Effector memory CD8-positive, alpha-beta T cell (primary cell): ENCODE measurements at regions not wholly inside any gene's neighbourhood (a gene's known extent, or its start where the extent isn't known, plus 50 kb on each side); places are given as distances from the start of the nearest gene placed in this dataset.
A peak's percentile ranks its signal among the peaks of the same experiment; 100 is the strongest.
"Not testable (repeated sequence)": the region's sequence is repeated elsewhere in the genome, so short reads cannot be mapped to it uniquely, and the experiment has no call there.

Source experiments
- ATAC-seq: fragments of 150-1000 bp; cut with Tn5 transposase; replicated peaks from 2 replicates; pipeline ENCODE4 v1.10.0; 2021; ENCODE audit warnings: mild to moderate bottlenecking, moderate library complexity
- DNase-seq, 3 experiments: peaks; one replicate each; pipeline ENCODE4 v3.0.0; 2021
- H3K27ac Mint-ChIP-seq, 2 donors: one replicate each; pipeline ENCODE4 v1.8.0; 2022; ENCODE audit warnings: mild to moderate bottlenecking in 2 of 2, mixed read lengths in 2 of 2, moderate library complexity in 2 of 2
- H3K27me3 Mint-ChIP-seq, 2 donors: one replicate each; pipeline ENCODE4 v1.8.0; 2022; ENCODE audit warnings: mixed read lengths in 2 of 2
- H3K36me3 Mint-ChIP-seq: one replicate; pipeline ENCODE4 v1.8.0; 2022; ENCODE audit warnings: mild to moderate bottlenecking, moderate library complexity, mixed read lengths; ENCODE audit not compliant: insufficient read depth
- H3K4me1 Mint-ChIP-seq, 2 donors: one replicate each; pipeline ENCODE4 v1.8.0; 2022; ENCODE audit warnings: low read depth in 2 of 2, mixed read lengths in 2 of 2
- H3K4me3 Mint-ChIP-seq, 2 donors: one replicate each; pipeline ENCODE4 v1.8.0; 2022; ENCODE audit warnings: mild to moderate bottlenecking in 2 of 2, mixed read lengths in 2 of 2, moderate library complexity in 2 of 2
- H3K9me3 Mint-ChIP-seq, 2 donors: one replicate each; pipeline ENCODE4 v1.8.0; 2022; ENCODE audit warnings: mixed read lengths in 2 of 2

GRCh38 chr7:66500087-66500486, 128.6 kb upstream of the KCTD7 start:
- ATAC-seq, result no peak
- Mint-ChIP-seq H3K27ac (no peak overlapping the region), H3K4me3 (no peak overlapping the region), H3K36me3 (no peaks in the 10 kb centered on the region), H3K4me1 (peaks cover 0 to 5% of the 10 kb centered on the region in 2 donors), H3K9me3 (no peaks in the 10 kb centered on the region), H3K27me3 (no peaks in the 10 kb centered on the region)
- no peak for DNase-seq

GRCh38 chr7:66502230-66503035, 126.2 kb upstream of the KCTD7 start:
- DNase-seq (no peak), ATAC-seq (no peak)
- Mint-ChIP-seq H3K36me3 (peaks cover 5% of the 10 kb centered on the region), H3K9me3 (no peaks in the 10 kb centered on the region), H3K27me3 (no peaks in the 10 kb centered on the region), H3K4me1 (peaks cover 6 to 14% of the 10 kb centered on the region in 2 donors), H3K4me3 (no peak overlapping the region), H3K27ac (no peak overlapping the region)

- no peak for DNase-seq
- no peak for ATAC-seq
- H3K4me3 Mint-ChIP-seq, result no peak overlapping the region
- H3K36me3 Mint-ChIP-seq, result peaks cover 5% of the 10 kb centered on the region
- no peak overlapping the region for H3K27ac Mint-ChIP-seq
- H3K4me1 Mint-ChIP-seq, result peaks cover 6 to 14% of the 10 kb centered on the region in 2 donors
- no peaks in the 10 kb centered on the region for H3K27me3 Mint-ChIP-seq
- H3K9me3 Mint-ChIP-seq, result no peaks in the 10 kb centered on the region
Observed at GRCh38 chr7:66503036-66503370, 125.7 kb upstream of the KCTD7 start.

- DNase-seq, result no peak
- Mint-ChIP-seq H3K4me3 (no peak overlapping the region), H3K36me3 (peaks cover 5% of the 10 kb centered on the region), H3K4me1 (peaks cover 6 to 14% of the 10 kb centered on the region in 2 donors), H3K27ac (no peak overlapping the region), H3K27me3 (peaks cover 0 to 4% of the 10 kb centered on the region in 2 donors), H3K9me3 (no peaks in the 10 kb centered on the region)
- ATAC-seq, result no peak
Observed at GRCh38 chr7:66503551-66504031, 125.1 kb upstream of the KCTD7 start.

- Mint-ChIP-seq H3K4me1 (peaks cover 6 to 14% of the 10 kb centered on the region in 2 donors), H3K36me3 (peaks cover 5% of the 10 kb centered on the region), H3K9me3 (no peaks in the 10 kb centered on the region), H3K27ac (peak overlapping the region; percentile 82 to 85), H3K27me3 (peaks cover 0 to 8% of the 10 kb centered on the region in 2 donors), H3K4me3 (peak overlapping the region in 1 of 2 donors; percentile 52)
- ATAC-seq (no peak), DNase-seq (no peak)
Observed at GRCh38 chr7:66504131-66504530, 124.5 kb upstream of the KCTD7 start.

- no peak for DNase-seq
- H3K36me3 Mint-ChIP-seq, result peaks cover 5% of the 10 kb centered on the region
- peaks cover 6 to 14% of the 10 kb centered on the region in 2 donors for H3K4me1 Mint-ChIP-seq
- H3K27me3 Mint-ChIP-seq, result peaks cover 0 to 8% of the 10 kb centered on the region in 2 donors
- H3K4me3 Mint-ChIP-seq, result peak overlapping the region in 1 of 2 donors; percentile 23
- no peaks in the 10 kb centered on the region for H3K9me3 Mint-ChIP-seq
- H3K27ac Mint-ChIP-seq, result no peak overlapping the region
- ATAC-seq, result no peak
Observed at GRCh38 chr7:66505009-66505408, 123.7 kb upstream of the KCTD7 start.

GRCh38 chr7:66505531-66506451, 122.9 kb upstream of the KCTD7 start:
- H3K27ac Mint-ChIP-seq, result peak overlapping the region; percentile 86 to 87
- peak; percentile 32 to 47 (median 33) for DNase-seq
- peak overlapping the region; percentile 74 to 78 for H3K4me3 Mint-ChIP-seq
- H3K36me3 Mint-ChIP-seq, result peaks cover 5% of the 10 kb centered on the region
- H3K27me3 Mint-ChIP-seq, result peaks cover 0 to 8% of the 10 kb centered on the region in 2 donors
- H3K9me3 Mint-ChIP-seq, result no peaks in the 10 kb centered on the region
- H3K4me1 Mint-ChIP-seq, result peaks cover 6 to 14% of the 10 kb centered on the region in 2 donors
- peak; percentile 90 for ATAC-seq

- H3K27me3 Mint-ChIP-seq, H3K36me3 Mint-ChIP-seq, H3K9me3 Mint-ChIP-seq, DNase-seq: not testable (repeated sequence)
- ATAC-seq, result peak; percentile 58
- peak overlapping the region; percentile 74 to 78 for H3K4me3 Mint-ChIP-seq
- H3K27ac Mint-ChIP-seq, result peak overlapping the region; percentile 86 to 87
- peaks cover 6 to 14% of the 10 kb centered on the region in 2 donors for H3K4me1 Mint-ChIP-seq
Observed at GRCh38 chr7:66506703-66507102, 122.0 kb upstream of the KCTD7 start.

GRCh38 chr7:66507764-66508296, 120.9 kb upstream of the KCTD7 start:
- DNase-seq (no peak), ATAC-seq (no peak)
- peaks cover 6 to 14% of the 10 kb centered on the region in 2 donors for H3K4me1 Mint-ChIP-seq
- H3K27me3 Mint-ChIP-seq, result peaks cover 0 to 8% of the 10 kb centered on the region in 2 donors
- peak overlapping the region in 1 of 2 donors; percentile 78 for H3K4me3 Mint-ChIP-seq
- H3K27ac Mint-ChIP-seq, result no peak overlapping the region
- no peaks in the 10 kb centered on the region for H3K9me3 Mint-ChIP-seq
- peaks cover 5% of the 10 kb centered on the region for H3K36me3 Mint-ChIP-seq

- Mint-ChIP-seq H3K4me3 (no peak overlapping the region), H3K27me3 (peaks cover 0 to 8% of the 10 kb centered on the region in 2 donors), H3K9me3 (no peaks in the 10 kb centered on the region), H3K4me1 (peaks cover 6 to 14% of the 10 kb centered on the region in 2 donors), H3K36me3 (peaks cover 5% of the 10 kb centered on the region), H3K27ac (peak overlapping the region in 1 of 2 donors; percentile 71)
- DNase-seq (no peak), ATAC-seq (no peak)
Observed at GRCh38 chr7:66508431-66508830, 120.2 kb upstream of the KCTD7 start.

GRCh38 chr7:66514050-66514449, 114.6 kb upstream of the KCTD7 start:
- DNase-seq (no peak), ATAC-seq (no peak)
- H3K9me3 Mint-ChIP-seq, result no peaks in the 10 kb centered on the region
- no peaks in the 10 kb centered on the region for H3K4me1 Mint-ChIP-seq
- no peaks in the 10 kb centered on the region for H3K36me3 Mint-ChIP-seq
- no peaks in the 10 kb centered on the region for H3K27me3 Mint-ChIP-seq
- H3K4me3 Mint-ChIP-seq, result no peak overlapping the region
- H3K27ac Mint-ChIP-seq, result no peak overlapping the region

GRCh38 chr7:66517212-66517909, 111.3 kb upstream of the KCTD7 start:
- Mint-ChIP-seq H3K4me1 (no peaks in the 10 kb centered on the region), H3K36me3 (no peaks in the 10 kb centered on the region), H3K27me3 (no peaks in the 10 kb centered on the region), H3K4me3 (no peak overlapping the region), H3K27ac (no peak overlapping the region), H3K9me3 (no peaks in the 10 kb centered on the region)
- ATAC-seq, result no peak
- DNase-seq, result no peak
